Mucosa of descending colon (tissue), 3 donors: ENCODE measurements at regions not wholly inside any gene's neighbourhood (a gene's known extent, or its start where the extent isn't known, plus 50 kb on each side); places are given as distances from the start of the nearest gene placed in this dataset.

Source experiments
- ATAC-seq: fragments of 200-7000 bp; cut with Tn5 transposase; one replicate; pipeline ENCODE4 v1.9.1; 2020; ENCODE audit warnings: mild to moderate bottlenecking, moderate library complexity
- DNase-seq, 3 donors: peaks; one replicate each; pipeline ENCODE4 v3.0.0-alpha.2; 2020
- H3K36me3 ChIP-seq: fragments of 200-600 bp; one replicate; pipeline ENCODE4 v1.8.0; 2021; ENCODE audit warnings: low read depth, mild to moderate bottlenecking
- H3K4me1 ChIP-seq: fragments of 200-600 bp; one replicate; pipeline ENCODE4 v1.8.0; 2021; ENCODE audit warnings: low read depth, mild to moderate bottlenecking
- H3K4me3 ChIP-seq: fragments of 200-600 bp; one replicate; pipeline ENCODE4 v1.8.0; 2021; ENCODE audit warnings: mild to moderate bottlenecking
- H3K9me3 ChIP-seq: fragments of 200-600 bp; one replicate; pipeline ENCODE4 v1.8.0; 2021; ENCODE audit warnings: mild to moderate bottlenecking
- CTCF ChIP-seq: fragments of 200-600 bp; IDR thresholded peaks from one replicate; pipeline ENCODE4 v1.8.0; 2022; ENCODE audit warnings: antibody characterized with exemption, mild to moderate bottlenecking
- intact Hi-C, 2 donors: fragments of 100-400 bp; cut with DNase I in 1 of 2; cut with micrococcal nuclease in 1 of 2; formaldehyde crosslinking; loops; one replicate each; pipeline versions ENCODE4 v1.11.0 to v1.11.1; 2022; cut with DNase I, micrococcal nuclease
- donor health status: DM: no; HTN: no; CAD: no; lungs with moderate emphysema.
- donor health status: DM: no; HTN: no; CAD: no.
- donor health status: DM: no; HTN: yes; CAD: no.

- H3K4me3 ChIP-seq: no peak overlapping the region
- no peak for TF ChIP-seq CTCF
- DNase-seq: peak; percentile 51 to 78 (median 67)
- ATAC-seq: peak; percentile 29
- intact Hi-C loops: loop anchor here (10.0 kb wide), 1 partner anchor 92 kb away; the partner anchor contains the start of gene ZMIZ1 (in 2 of the 2)
- no peaks in the 10 kb centered on the region for H3K9me3 ChIP-seq
- no peaks in the 10 kb centered on the region for H3K36me3 ChIP-seq
- peaks cover 14% of the 10 kb centered on the region for H3K4me1 ChIP-seq
Observed at GRCh38 chr10:78972160-78972946, 96.4 kb upstream of the ZMIZ1 start.

DNA sequence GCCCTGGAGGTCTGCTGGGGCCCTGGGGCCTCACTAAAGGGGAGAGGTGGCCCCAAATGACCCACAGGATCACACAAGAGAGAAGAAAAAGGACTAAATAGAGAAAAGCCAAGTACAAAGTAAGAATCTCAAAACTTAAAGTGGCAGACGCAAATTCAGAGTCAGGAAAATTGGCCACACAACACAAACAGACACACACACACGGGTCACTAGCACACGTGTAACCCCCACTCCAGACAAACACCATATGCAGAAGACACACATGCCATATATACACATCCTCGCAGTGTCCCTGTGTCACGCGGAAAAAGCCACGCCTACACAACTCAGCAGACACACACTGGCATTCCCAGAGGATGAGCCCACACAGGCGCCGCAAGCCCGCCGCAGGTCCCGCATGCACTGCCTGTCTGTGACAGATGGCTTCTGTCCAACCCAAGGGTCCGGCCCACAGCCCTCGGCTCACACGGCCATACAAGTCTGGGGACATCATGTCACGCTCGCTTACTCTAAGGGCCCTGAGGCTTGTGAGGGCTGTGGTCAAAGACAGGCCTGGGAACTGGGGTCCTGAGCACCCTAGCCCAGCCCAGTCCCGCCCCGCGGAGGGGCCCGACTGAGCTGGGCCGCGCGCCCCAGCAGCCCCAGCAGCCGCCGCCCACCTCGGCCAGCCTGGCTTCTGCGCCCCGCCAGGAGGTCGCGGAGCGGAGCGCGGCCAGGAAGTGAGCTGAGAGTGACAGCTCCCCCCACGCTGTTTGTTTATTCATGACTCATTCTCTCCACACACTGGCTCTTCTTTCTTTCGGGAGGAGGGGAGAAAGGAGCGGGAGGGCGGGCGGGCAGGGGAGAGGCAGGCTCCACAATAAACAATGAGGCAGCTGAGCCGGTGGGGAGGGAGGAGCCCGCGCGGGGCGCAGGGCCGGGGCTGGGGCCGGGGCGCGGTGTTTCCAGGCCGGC, 95.5 kb upstream of the ZMIZ1 start:
- intact Hi-C loops: loop anchor here (10.0 kb wide), 1 partner anchor 92 kb away; the partner anchor contains the start of gene ZMIZ1 (in 2 of the 2)
- peak; percentile 78 to 84 (median 79) for DNase-seq
- H3K36me3 ChIP-seq: no peaks in the 10 kb centered on the region
- H3K9me3 ChIP-seq: no peaks in the 10 kb centered on the region
- peak; percentile 83 for ATAC-seq
- H3K4me3 ChIP-seq: no peak overlapping the region
- no peak for TF ChIP-seq CTCF
- H3K4me1 ChIP-seq: peaks cover 14% of the 10 kb centered on the region

- intact Hi-C loops: loop anchor here (10.0 kb wide), 1 partner anchor 91 kb away; the partner anchor contains the start of gene ZMIZ1 (in 2 of the 2)
- peaks cover 14% of the 10 kb centered on the region for H3K4me1 ChIP-seq
Observed at GRCh38 chr10:78973901-78974616, 94.7 kb upstream of the ZMIZ1 start.

DNA sequence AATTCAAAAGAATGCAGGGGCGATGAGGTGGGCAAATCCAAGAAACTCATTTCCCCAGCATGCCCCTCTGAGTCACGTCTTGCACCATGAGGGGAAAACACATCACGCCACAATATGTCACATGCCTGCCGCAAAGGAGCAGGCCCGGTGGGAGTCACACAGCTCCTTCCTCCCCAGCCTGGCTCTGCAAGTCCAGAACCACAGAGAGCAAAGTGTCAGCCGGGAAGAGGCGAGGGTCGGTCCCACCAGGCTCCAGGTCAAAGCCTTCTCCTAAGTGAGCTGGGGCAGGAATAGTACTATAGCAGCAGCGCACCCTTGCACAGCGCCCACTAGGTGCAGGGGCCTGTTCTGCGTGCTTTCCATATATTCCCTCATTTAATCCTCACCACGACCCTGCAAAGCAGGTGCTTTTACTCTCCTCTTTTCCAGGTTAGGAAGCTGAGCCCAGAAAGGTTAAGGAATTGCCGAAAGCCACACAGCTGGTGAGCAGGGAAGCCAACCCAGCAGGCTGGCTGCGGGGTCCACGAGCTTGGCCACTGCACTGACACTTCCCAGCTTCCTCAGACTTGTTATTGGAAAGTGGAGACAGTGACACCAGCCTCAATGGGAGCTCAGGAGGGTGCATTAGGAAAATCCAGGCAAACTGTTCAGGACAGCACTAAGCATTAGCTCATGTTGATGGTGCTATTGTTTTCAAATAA, 94.0 kb upstream of the ZMIZ1 start:
- peak; percentile 57 for TF ChIP-seq CTCF
- peaks cover 14% of the 10 kb centered on the region for H3K4me1 ChIP-seq
- no peaks in the 10 kb centered on the region for H3K36me3 ChIP-seq
- H3K9me3 ChIP-seq: no peaks in the 10 kb centered on the region
- H3K4me3 ChIP-seq: no peak overlapping the region
- ATAC-seq (peak; percentile 51), DNase-seq (peak; percentile 69 to 77 (median 69))
- intact Hi-C loops: loop anchor here (10.0 kb wide), 1 partner anchor 90 kb away; the partner anchor contains the start of gene ZMIZ1 (in 2 of the 2)

More at GRCh38 chr10:78973901-78974616, 94.7 kb upstream of the ZMIZ1 start:
- TF ChIP-seq CTCF: no peak
- no peaks in the 10 kb centered on the region for H3K9me3 ChIP-seq
- no peak overlapping the region for H3K4me3 ChIP-seq
- DNase-seq: peak in 2 of 3 donors; percentile 69 to 82
- no peaks in the 10 kb centered on the region for H3K36me3 ChIP-seq
- peak; percentile 69 for ATAC-seq
